ENCODE measurements at regions not wholly inside any gene's neighbourhood (a gene's known extent, or its start where the extent isn't known, plus 50 kb on each side); places are given as distances from the start of the nearest gene placed in this dataset.

DNA sequence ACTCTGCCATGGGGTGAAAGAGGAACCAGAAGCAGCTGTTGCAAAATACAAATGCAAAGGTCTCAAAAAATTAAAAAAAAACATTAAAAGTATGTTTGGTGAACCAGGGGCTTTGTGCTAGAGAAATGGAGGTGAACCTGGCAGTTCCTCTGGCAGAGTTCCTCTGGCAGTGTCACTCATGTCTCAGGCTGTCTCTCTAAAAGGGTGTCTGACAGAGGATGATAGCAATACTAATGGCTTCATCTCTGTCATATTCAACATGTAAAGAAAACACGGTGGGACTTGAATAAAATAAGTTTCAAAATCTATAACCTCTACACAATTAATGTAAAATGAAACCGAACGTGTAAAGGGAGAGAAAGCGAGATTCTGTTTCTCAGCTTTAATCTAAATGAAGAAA is 375.7 kb upstream of the VWC2 start:
- H3K27ac Mint-ChIP-seq, result no peak overlapping the region

DNA sequence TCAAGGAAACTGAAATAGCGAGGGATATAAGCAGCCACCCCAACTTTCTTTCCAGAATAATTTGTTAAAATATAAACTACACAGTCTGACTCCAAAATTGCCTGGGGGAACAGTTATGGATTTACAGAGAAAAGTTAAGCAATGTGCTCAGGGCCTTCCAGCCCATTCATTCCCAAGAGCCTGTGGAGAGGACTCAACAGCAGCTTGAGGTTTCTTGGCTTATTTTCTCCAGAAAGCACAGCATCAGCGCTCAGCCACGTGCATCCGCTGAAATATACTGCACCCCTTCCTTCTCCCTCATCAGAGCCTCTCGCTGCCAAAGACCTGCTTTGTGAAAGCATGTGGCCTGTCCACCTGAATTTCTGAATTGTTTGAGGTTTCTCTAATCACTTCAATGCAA is 375.2 kb upstream of the VWC2 start:
- Mint-ChIP-seq H3K36me3 (ENCODE audit: low read depth) (no peaks in the 10 kb centered on the region), H3K27ac (peak overlapping the region in 1 of 3 experiments; percentile 3), H3K9me3 (no peaks in the 10 kb centered on the region), H3K27me3 (ENCODE audit: low read depth) (peaks cover 3% of the 10 kb centered on the region), H3K4me1 (peaks cover 7% of the 10 kb centered on the region), H3K4me3 (no peak overlapping the region)
- TF ChIP-seq, protein P1, sequence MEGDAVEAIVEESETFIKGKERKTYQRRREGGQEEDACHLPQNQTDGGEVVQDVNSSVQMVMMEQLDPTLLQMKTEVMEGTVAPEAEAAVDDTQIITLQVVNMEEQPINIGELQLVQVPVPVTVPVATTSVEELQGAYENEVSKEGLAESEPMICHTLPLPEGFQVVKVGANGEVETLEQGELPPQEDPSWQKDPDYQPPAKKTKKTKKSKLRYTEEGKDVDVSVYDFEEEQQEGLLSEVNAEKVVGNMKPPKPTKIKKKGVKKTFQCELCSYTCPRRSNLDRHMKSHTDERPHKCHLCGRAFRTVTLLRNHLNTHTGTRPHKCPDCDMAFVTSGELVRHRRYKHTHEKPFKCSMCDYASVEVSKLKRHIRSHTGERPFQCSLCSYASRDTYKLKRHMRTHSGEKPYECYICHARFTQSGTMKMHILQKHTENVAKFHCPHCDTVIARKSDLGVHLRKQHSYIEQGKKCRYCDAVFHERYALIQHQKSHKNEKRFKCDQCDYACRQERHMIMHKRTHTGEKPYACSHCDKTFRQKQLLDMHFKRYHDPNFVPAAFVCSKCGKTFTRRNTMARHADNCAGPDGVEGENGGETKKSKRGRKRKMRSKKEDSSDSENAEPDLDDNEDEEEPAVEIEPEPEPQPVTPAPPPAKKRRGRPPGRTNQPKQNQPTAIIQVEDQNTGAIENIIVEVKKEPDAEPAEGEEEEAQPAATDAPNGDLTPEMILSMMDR (IDR thresholded peaks at IDR 0.05; ENCODE audit: unreplicated experiment in 3 of 3), result no peak

More for the DNA sequence above, 375.7 kb upstream of the VWC2 start:
- Mint-ChIP-seq H3K9me3 (no peaks in the 10 kb centered on the region), H3K36me3 (ENCODE audit: low read depth) (no peaks in the 10 kb centered on the region), H3K4me1 (peaks cover 7% of the 10 kb centered on the region), H3K4me3 (no peak overlapping the region), H3K27me3 (ENCODE audit: low read depth) (peaks cover 3% of the 10 kb centered on the region)
- TF ChIP-seq, protein P1 (IDR thresholded peaks at IDR 0.05; ENCODE audit: unreplicated experiment in 3 of 3), result no peak

DNA sequence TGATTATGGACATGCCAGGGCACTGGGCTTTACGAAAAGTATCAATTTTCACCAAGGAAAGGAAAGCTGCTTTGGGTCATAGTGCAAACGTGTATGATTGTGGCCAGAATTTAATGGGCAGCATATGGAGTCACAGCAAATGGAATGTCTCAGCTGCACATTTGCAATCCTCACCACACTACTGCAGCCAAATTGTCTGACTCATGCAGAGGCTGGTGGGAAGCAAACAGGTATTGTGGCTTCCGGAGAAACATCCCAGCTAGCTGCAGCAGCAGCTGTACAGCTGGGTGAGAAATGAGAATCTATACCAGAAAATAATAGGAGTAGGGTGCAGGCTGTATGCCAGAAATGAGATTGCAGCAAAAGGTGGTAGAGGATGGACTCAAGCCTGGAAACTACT is 374.7 kb upstream of the VWC2 start:
- Mint-ChIP-seq H3K27ac (no peak overlapping the region), H3K27me3 (ENCODE audit: low read depth) (peaks cover 3% of the 10 kb centered on the region), H3K4me3 (no peak overlapping the region), H3K4me1 (peaks cover 7% of the 10 kb centered on the region), H3K36me3 (ENCODE audit: low read depth) (no peaks in the 10 kb centered on the region), H3K9me3 (no peaks in the 10 kb centered on the region)
- TF ChIP-seq, protein P1 (IDR thresholded peaks at IDR 0.05; ENCODE audit: unreplicated experiment in 3 of 3), result no peak

DNA sequence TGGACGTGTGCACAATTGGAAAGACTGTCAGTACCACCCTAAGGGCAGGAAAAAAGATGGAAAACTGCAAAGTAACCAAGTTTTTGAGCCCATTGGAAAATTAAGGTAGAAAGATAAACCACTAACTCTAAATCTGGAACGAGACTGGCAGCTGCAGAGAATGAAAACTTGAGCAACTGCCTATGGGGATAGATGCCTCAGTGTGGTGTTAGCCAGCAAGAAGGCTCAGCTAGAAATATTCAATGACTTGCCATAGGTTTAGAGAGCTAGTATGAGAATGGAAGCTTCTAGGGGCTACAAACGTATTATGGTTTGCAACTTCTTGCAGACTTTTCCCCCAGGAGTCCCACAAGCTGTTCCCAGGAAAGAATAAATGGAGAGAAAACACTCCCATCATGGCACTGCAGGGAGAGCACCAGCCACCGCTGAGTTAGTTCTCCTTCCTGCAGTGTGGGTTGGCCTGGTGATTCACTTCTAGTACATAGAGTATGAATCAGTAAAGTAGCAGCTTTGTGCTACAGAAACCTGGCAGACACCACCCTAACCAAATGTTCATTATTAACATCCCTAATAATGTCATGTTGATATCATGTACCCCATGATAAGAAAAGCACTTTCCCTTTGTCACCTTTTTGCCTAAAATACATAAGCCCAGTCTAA is 372.4 kb upstream of the VWC2 start:
- no peaks in the 10 kb centered on the region for H3K9me3 Mint-ChIP-seq
- H3K27me3 Mint-ChIP-seq (ENCODE audit: low read depth), result peaks cover 3% of the 10 kb centered on the region
- no peak overlapping the region for H3K4me3 Mint-ChIP-seq
- TF ChIP-seq, protein P1 (IDR thresholded peaks at IDR 0.05; ENCODE audit: unreplicated experiment in 3 of 3), result no peak
- no peaks in the 10 kb centered on the region for H3K36me3 Mint-ChIP-seq (ENCODE audit: low read depth)
- no peak overlapping the region for H3K27ac Mint-ChIP-seq
- H3K4me1 Mint-ChIP-seq, result peaks cover 7% of the 10 kb centered on the region

DNA sequence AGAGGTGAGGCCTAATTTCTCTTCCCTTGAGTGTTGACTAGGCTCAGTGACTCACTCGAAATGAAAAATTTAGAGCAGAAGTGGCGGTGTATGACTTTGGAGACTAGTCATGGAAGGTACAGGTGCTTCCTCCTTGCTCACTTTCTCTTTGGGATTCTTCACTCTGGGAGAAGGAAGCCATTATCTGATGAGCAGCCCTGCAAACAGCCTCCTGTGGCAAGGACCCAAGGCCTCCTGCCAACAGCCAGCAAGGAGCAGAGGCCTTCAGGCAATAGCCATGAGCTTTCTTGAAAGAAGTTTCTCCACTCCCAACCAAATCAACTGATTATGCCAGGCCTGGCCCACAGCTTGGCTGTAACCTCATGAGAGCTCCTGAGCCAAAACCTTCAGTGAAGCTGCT is 369.6 kb upstream of the VWC2 start:
- H3K36me3 Mint-ChIP-seq (ENCODE audit: low read depth), result no peaks in the 10 kb centered on the region
- H3K4me3 Mint-ChIP-seq, result no peak overlapping the region
- peaks cover 5% of the 10 kb centered on the region for H3K27me3 Mint-ChIP-seq (ENCODE audit: low read depth)
- H3K4me1 Mint-ChIP-seq, result peaks cover 1% of the 10 kb centered on the region
- no peak overlapping the region for H3K27ac Mint-ChIP-seq
- H3K9me3 Mint-ChIP-seq, result no peaks in the 10 kb centered on the region
- TF ChIP-seq, protein P1 (IDR thresholded peaks at IDR 0.05; ENCODE audit: unreplicated experiment in 3 of 3), result no peak

DNA sequence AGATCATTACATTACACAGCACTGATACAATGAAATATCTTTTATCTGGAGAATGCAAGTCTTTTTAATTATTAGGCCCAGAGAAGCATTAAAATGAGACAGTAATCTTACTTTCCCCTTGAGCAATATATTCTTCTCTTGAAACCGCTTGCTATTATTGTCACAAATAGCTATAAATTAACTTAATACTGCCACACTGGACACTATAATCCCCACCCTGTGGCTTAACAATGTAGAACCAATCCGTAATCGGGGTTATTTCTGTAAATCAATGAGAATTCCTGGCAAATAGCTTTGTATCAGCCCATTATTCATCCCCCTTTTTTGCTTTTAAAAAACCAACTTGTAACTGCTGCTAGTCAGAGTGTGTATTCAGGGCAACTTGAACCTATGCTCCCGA is 366.2 kb upstream of the VWC2 start:
- H3K4me3 Mint-ChIP-seq, result no peak overlapping the region
- H3K4me1 Mint-ChIP-seq, result no peaks in the 10 kb centered on the region
- H3K27me3 Mint-ChIP-seq (ENCODE audit: low read depth), result peaks cover 7% of the 10 kb centered on the region
- TF ChIP-seq, protein P1 (IDR thresholded peaks at IDR 0.05; ENCODE audit: unreplicated experiment in 3 of 3), result no peak
- H3K27ac Mint-ChIP-seq, result no peak overlapping the region
- H3K36me3 Mint-ChIP-seq (ENCODE audit: low read depth), result no peaks in the 10 kb centered on the region
- H3K9me3 Mint-ChIP-seq, result no peaks in the 10 kb centered on the region

All from nephron (organoid).